ENCODE measurements at regions not wholly inside any gene's neighbourhood (a gene's known extent, or its start where the extent isn't known, plus 50 kb on each side); places are given as distances from the start of the nearest gene placed in this dataset.
"Not testable (repeated sequence)": the region's sequence is repeated elsewhere in the genome, so short reads cannot be mapped to it uniquely, and the experiment has no call there.

DNA sequence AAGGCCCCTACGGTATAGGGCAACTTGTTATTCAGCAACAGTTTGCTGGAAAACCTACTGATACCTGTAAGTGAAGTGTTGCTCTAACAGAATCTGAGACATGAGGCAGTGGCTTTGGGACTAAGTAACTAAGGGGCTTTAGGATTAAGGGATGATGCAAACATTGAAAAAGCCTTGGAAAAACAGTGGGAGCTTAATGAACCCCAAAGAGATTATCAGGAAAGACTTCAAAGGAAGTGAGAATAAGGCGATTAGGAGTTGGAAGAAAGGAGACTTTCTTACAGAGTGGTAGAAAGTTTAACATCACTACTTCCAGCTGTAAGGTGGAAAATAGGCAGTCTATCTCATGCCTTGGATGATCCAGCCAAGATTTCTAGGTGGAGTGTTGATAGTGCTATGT, 158.2 kb upstream of the TRIB2 start:
- no peak overlapping the region for H3K27ac Mint-ChIP-seq
- H3K4me1 Mint-ChIP-seq = peaks cover 24 to 41% (median 40%) of the 10 kb centered on the region in 3 donors
- peaks cover 10% of the 10 kb centered on the region for H3K27me3 Mint-ChIP-seq
- H3K4me3 Mint-ChIP-seq = peak overlapping the region in 1 of 4 donors; percentile 43
- peaks cover 1% of the 10 kb centered on the region for H3K36me3 Mint-ChIP-seq
- no peaks in the 10 kb centered on the region for H3K9me3 Mint-ChIP-seq

- Mint-ChIP-seq H3K4me1 (peaks cover 16 to 33% (median 31%) of the 10 kb centered on the region in 3 donors), H3K4me3 (peak overlapping the region in 2 of 4 donors; percentile 14 to 61), H3K9me3 (no peaks in the 10 kb centered on the region)
Observed at GRCh38 chr2:12560618-12561017, 156.1 kb upstream of the TRIB2 start.

DNA sequence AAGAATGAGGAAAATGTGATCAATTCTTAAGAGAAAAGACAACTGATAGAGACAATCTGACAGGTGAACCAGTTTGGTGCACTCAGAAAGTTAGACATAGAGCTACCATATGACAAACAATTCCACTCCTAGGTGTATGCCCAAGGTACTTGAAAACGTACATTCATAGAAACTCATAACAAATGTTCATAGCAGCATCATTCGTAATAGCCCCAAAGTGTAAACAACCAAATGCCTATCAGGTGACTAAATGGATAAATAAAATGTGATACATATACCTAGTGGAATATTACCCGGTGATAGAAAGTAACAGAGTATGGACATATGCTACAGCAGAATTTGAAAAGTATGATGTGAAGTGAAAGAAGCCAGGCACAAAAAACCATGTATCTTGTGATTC, 149.3 kb upstream of the TRIB2 start:
- H3K9me3 Mint-ChIP-seq = no peaks in the 10 kb centered on the region
- peaks cover 10 to 23% (median 17%) of the 10 kb centered on the region in 3 donors for H3K4me1 Mint-ChIP-seq
- peak overlapping the region in 1 of 4 donors; percentile 46 for H3K4me3 Mint-ChIP-seq
- H3K36me3 Mint-ChIP-seq = peaks cover 3% of the 10 kb centered on the region
- H3K27me3 Mint-ChIP-seq = peaks cover 24% of the 10 kb centered on the region
- no peak overlapping the region for H3K27ac Mint-ChIP-seq

More at GRCh38 chr2:12560618-12561017, 156.1 kb upstream of the TRIB2 start:
- Mint-ChIP-seq H3K27me3 (peaks cover 12% of the 10 kb centered on the region), H3K27ac (peak overlapping the region in 1 of 3 donors; percentile 48), H3K36me3 (peaks cover 1% of the 10 kb centered on the region)

DNA sequence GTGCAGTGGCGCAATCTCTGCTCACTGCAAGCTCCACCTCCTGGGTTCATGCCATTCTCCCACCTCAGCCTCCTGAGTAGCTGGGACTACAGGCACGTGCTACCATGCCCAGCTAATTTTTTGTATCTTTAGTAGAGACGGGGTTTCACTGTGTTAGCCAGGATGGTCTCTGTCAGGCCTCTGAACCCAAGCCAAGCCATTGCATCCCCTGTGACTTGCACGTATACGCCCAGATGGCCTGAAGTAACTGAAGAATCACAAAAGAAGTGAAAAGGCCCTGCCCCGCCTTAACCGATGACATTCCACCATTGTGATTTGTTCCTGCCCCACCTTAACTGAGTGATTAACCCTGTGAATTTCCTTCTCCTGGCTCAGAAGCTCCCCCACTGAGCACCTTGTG, 147.2 kb upstream of the TRIB2 start:
- H3K4me3 Mint-ChIP-seq, H3K9me3 Mint-ChIP-seq, H3K36me3 Mint-ChIP-seq, H3K27ac Mint-ChIP-seq: not testable (repeated sequence)
- Mint-ChIP-seq H3K27me3 (peaks cover 21% of the 10 kb centered on the region), H3K4me1 (peaks cover 7 to 19% (median 17%) of the 10 kb centered on the region in 3 donors)

DNA sequence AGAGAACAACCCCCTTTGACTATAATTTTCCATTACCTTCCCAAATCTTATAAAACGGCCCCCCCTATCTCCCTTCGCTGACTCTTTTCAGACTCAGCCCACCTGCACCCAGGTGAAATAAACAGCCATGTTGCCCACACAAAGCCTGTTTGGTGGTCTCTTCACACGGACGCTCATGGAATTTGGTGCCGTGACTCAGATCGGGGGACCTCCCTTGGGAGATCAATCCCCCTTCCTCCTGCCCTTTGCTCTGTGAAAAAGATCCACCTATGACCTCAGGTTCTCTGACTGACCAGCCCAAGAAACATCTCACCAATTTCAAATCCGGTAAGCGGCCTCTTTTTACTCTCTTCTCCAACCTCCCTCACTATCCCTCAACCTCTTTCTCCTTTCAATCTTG, 146.8 kb upstream of the TRIB2 start:
- not testable (repeated sequence) for H3K36me3 Mint-ChIP-seq, H3K27ac Mint-ChIP-seq, H3K9me3 Mint-ChIP-seq, H3K4me3 Mint-ChIP-seq
- peaks cover 18% of the 10 kb centered on the region for H3K27me3 Mint-ChIP-seq
- peaks cover 7 to 19% (median 17%) of the 10 kb centered on the region in 3 donors for H3K4me1 Mint-ChIP-seq

GRCh38 chr2:12577091-12577490, 139.6 kb upstream of the TRIB2 start:
- Mint-ChIP-seq H3K4me1 (peaks cover 0 to 1% (median 0%) of the 10 kb centered on the region in 3 donors), H3K9me3 (peaks cover 0 to 3% (median 0%) of the 10 kb centered on the region in 3 donors), H3K27ac (no peak overlapping the region), H3K36me3 (peaks cover 2% of the 10 kb centered on the region), H3K27me3 (peaks cover 5% of the 10 kb centered on the region), H3K4me3 (no peak overlapping the region)

DNA sequence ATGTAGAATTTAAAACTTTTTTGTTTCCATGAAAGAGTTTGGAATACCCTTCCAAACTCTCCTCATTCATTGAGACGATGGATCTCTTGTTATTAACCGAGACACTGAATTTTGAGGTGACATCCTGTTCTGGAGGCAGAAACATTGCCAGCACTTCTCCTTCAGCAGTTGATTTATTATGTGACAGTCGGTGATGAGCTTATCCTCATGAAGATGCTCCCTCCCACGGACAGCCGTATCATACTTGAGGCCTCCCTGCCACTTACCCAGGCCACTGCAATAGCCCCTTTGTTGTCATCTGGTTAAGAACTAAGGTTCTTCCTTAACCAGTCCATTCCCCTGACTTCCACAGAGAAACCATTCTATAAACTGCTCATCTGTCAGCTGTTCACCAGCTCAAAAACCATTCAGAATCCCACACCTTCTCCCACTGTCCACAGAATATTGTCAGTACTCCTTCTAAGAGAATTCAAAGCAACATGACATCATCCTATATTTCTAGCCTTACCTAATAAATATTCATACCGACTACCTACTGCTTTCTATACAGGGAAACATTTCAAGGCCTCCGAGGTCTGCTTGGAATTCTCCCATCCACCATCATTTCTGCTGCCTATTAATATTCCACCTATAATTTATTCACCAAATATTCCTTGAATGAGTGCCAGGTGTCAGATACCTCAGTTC, 139.0 kb upstream of the TRIB2 start:
- H3K27ac Mint-ChIP-seq = no peak overlapping the region
- H3K27me3 Mint-ChIP-seq = peaks cover 1% of the 10 kb centered on the region
- H3K36me3 Mint-ChIP-seq = peaks cover 2% of the 10 kb centered on the region
- H3K4me3 Mint-ChIP-seq = no peak overlapping the region
- H3K9me3 Mint-ChIP-seq = peaks cover 0 to 3% (median 0%) of the 10 kb centered on the region in 3 donors
- peaks cover 0 to 1% (median 0%) of the 10 kb centered on the region in 3 donors for H3K4me1 Mint-ChIP-seq

DNA sequence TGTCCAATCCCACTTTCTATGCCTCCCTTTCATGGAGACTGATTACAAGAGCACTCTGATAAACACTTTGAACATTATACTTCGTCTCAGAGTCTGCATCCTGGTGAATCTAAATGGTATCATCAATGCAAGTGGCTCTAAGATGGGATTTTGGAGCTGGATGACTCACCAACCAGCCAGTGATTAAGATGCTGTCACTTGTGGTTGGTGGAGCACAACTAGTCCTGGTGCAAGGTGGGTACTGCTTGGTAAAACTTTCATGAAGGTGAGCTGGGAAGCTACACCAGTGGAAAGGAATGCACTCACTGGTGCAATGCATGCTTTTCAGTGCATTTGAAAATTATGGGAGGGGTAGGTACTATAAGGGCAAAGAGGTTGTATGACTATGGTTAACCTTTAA, 137.7 kb upstream of the TRIB2 start:
- H3K4me3 Mint-ChIP-seq = no peak overlapping the region
- H3K27me3 Mint-ChIP-seq = peaks cover 1% of the 10 kb centered on the region
- H3K36me3 Mint-ChIP-seq = peaks cover 2% of the 10 kb centered on the region
- no peak overlapping the region for H3K27ac Mint-ChIP-seq
- peaks cover 0 to 3% (median 0%) of the 10 kb centered on the region in 3 donors for H3K9me3 Mint-ChIP-seq
- peaks cover 0 to 1% (median 0%) of the 10 kb centered on the region in 3 donors for H3K4me1 Mint-ChIP-seq

- H3K27me3 Mint-ChIP-seq = peaks cover 3% of the 10 kb centered on the region
- H3K4me1 Mint-ChIP-seq = peaks cover 25 to 33% (median 29%) of the 10 kb centered on the region in 3 donors
- peaks cover 0 to 5% (median 0%) of the 10 kb centered on the region in 3 donors for H3K9me3 Mint-ChIP-seq
- H3K4me3 Mint-ChIP-seq = no peak overlapping the region
- H3K27ac Mint-ChIP-seq = no peak overlapping the region
- no peaks in the 10 kb centered on the region for H3K36me3 Mint-ChIP-seq
Observed at GRCh38 chr2:12584338-12584737, 132.4 kb upstream of the TRIB2 start.

GRCh38 chr2:12585784-12586183, 131.0 kb upstream of the TRIB2 start:
- Mint-ChIP-seq H3K27me3 (peaks cover 3% of the 10 kb centered on the region), H3K36me3 (no peaks in the 10 kb centered on the region), H3K4me3 (no peak overlapping the region), H3K27ac (no peak overlapping the region), H3K4me1 (peaks cover 28 to 42% (median 40%) of the 10 kb centered on the region in 3 donors), H3K9me3 (peaks cover 0 to 2% (median 0%) of the 10 kb centered on the region in 3 donors)

DNA sequence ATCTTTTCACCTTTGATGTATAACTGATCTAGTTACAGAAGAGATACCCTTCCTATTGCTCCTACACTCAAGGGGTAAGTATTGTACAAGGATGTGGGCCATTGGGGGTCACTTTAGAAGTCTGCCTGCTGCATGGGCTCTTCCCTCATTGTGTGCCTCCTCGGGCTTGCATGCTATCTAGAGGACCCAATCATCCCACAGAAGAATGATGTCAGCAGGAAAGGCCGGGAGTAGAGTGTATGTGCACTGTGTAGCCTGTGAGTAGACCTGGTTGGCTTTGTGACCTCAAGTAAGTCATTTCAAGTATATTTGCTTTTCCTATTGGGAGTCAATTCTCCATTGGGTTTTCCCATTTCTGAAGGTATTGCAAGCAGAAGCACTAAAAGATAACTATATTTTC, 129.5 kb upstream of the TRIB2 start:
- Mint-ChIP-seq H3K36me3 (no peaks in the 10 kb centered on the region), H3K4me1 (peaks cover 28 to 42% (median 40%) of the 10 kb centered on the region in 3 donors), H3K27me3 (peaks cover 3% of the 10 kb centered on the region), H3K9me3 (peaks cover 0 to 2% (median 0%) of the 10 kb centered on the region in 3 donors), H3K4me3 (peak overlapping the region in 1 of 4 donors; percentile 55), H3K27ac (no peak overlapping the region)

DNA sequence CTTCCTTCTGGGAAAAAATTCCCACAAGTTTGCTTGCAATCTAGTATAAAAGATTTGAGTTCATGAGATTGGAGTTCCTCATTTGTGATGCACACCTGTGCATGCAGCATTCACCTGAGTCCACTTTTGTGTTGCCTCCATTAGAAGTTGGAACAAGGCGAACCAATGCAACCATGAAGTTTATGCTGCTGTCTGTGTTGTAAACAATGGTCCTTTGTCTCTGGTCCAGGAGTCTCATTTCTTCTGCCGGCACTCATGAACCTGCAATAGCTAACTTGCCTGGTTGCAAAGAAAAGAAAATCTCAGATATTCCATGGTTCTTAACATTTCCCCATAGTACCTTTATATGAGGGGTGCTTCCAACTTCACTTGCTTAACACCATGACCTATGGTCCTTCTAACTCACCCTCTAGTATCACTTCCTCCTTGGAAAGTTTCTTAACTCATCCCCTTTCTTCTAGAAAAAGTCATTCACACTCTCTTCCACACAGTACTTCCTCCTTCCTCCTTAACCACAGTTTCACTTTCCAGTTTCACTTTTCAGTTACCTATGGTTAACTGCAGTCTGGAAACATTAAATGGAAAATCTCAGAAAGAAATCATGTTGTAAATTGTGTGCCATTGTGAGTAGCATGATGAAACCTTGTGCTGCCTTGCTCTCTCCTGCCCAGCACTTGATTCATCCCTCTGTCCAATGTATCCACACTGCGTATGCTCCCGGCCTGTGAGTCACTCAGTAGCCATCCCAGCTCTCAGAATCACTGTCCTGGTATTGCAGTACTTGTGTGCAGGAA, 128.8 kb upstream of the TRIB2 start:
- Mint-ChIP-seq H3K27me3 (peaks cover 3% of the 10 kb centered on the region), H3K4me1 (peaks cover 28 to 42% (median 40%) of the 10 kb centered on the region in 3 donors), H3K9me3 (peaks cover 0 to 2% (median 0%) of the 10 kb centered on the region in 3 donors), H3K4me3 (peak overlapping the region in 2 of 4 donors; percentile 48 to 64), H3K36me3 (no peaks in the 10 kb centered on the region), H3K27ac (peak overlapping the region; percentile 0 to 80 (median 3))

GRCh38 chr2:12588986-12589385, 127.8 kb upstream of the TRIB2 start:
- Mint-ChIP-seq H3K4me1 (peaks cover 28 to 42% (median 40%) of the 10 kb centered on the region in 3 donors), H3K9me3 (peaks cover 0 to 2% (median 0%) of the 10 kb centered on the region in 3 donors), H3K27me3 (peaks cover 3% of the 10 kb centered on the region), H3K27ac (peak overlapping the region in 1 of 3 donors; percentile 16), H3K4me3 (peak overlapping the region in 1 of 4 donors; percentile 25), H3K36me3 (no peaks in the 10 kb centered on the region)

- H3K4me3 Mint-ChIP-seq = peak overlapping the region in 1 of 4 donors; percentile 72
- H3K4me1 Mint-ChIP-seq = peaks cover 28 to 42% (median 40%) of the 10 kb centered on the region in 3 donors
- no peak overlapping the region for H3K27ac Mint-ChIP-seq
- H3K36me3 Mint-ChIP-seq = no peaks in the 10 kb centered on the region
- H3K27me3 Mint-ChIP-seq = peaks cover 3% of the 10 kb centered on the region
- peaks cover 0 to 2% (median 0%) of the 10 kb centered on the region in 3 donors for H3K9me3 Mint-ChIP-seq
Observed at GRCh38 chr2:12589802-12590320, 126.9 kb upstream of the TRIB2 start.

DNA sequence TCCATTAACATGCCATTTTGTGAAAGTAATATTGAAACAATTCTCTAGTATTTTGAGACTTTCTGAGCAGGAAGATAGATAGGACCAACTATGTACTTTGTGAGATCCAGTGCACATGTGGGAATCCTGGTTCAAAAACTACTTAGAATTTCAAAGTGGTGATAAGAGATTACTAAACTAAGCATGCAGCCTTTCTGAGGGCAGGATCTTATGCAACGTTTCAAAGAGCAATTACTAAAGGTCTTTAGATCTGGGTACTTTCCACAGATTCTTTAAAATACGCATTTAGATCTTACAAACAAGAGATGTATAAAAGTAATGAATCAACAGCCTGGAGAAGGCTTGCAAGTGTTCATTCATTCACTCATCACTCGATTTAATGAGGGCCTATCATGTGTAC, 124.4 kb upstream of the TRIB2 start:
- Mint-ChIP-seq H3K4me1 (peaks cover 19 to 29% (median 25%) of the 10 kb centered on the region in 3 donors), H3K9me3 (peaks cover 0 to under 1% (median 0%) of the 10 kb centered on the region in 3 donors), H3K4me3 (no peak overlapping the region), H3K27ac (no peak overlapping the region), H3K27me3 (peaks cover 3% of the 10 kb centered on the region), H3K36me3 (peaks cover 3% of the 10 kb centered on the region)

All from IgD-negative memory B cell (primary cell).